ENCODE measurements at regions not wholly inside any gene's neighbourhood (a gene's known extent, or its start where the extent isn't known, plus 50 kb on each side); places are given as distances from the start of the nearest gene placed in this dataset.

GRCh38 chr9:120182011-120182410 is 398.0 kb downstream of the CDK5RAP2 start:
- Histone ChIP-seq H3K36me3 (ENCODE audit: insufficient read depth, low read length) (no peaks in the 10 kb centered on the region), H3K4me2 (ENCODE audit: insufficient read depth, low read length) (no peak overlapping the region), H3K4me1 (ENCODE audit: insufficient read depth, low read length) (no peaks in the 10 kb centered on the region), H3K79me2 (ENCODE audit: insufficient read depth, low read length) (no peaks in the 10 kb centered on the region), H3K9me3 (ENCODE audit: low read depth, low read length) (no peaks in the 10 kb centered on the region), H3K27me3 (ENCODE audit: insufficient read depth, low read length) (no peaks in the 10 kb centered on the region), H4K20me1 (ENCODE audit: insufficient read depth, low read length) (no peaks in the 10 kb centered on the region), H2AFZ (ENCODE audit: low read length) (no peak overlapping the region), H3K4me3 (ENCODE audit: insufficient read depth, low read length) (no peak overlapping the region), H3K27ac (ENCODE audit: low read depth, low read length) (no peak overlapping the region)
- DNase-seq (ENCODE audit: insufficient read length, low spot score, missing footprints): no peak
- TF ChIP-seq CTCF (IDR thresholded peaks at IDR 0.05; ENCODE audit: extremely low read depth, low read depth, low read length): no peak

- H3K27me3 ChIP-seq (ENCODE audit: insufficient read depth, low read length): no peaks in the 10 kb centered on the region
- H3K4me3 ChIP-seq (ENCODE audit: insufficient read depth, low read length): no peak overlapping the region
- no peaks in the 10 kb centered on the region for H3K79me2 ChIP-seq (ENCODE audit: insufficient read depth, low read length)
- H4K20me1 ChIP-seq (ENCODE audit: insufficient read depth, low read length): no peaks in the 10 kb centered on the region
- TF ChIP-seq CTCF (IDR thresholded peaks at IDR 0.05; ENCODE audit: extremely low read depth, low read depth, low read length): no peak
- H3K4me1 ChIP-seq (ENCODE audit: insufficient read depth, low read length): no peaks in the 10 kb centered on the region
- H2AFZ ChIP-seq (ENCODE audit: low read length): no peak overlapping the region
- no peak overlapping the region for H3K27ac ChIP-seq (ENCODE audit: low read depth, low read length)
- DNase-seq (ENCODE audit: insufficient read length, low spot score, missing footprints): no peak
- H3K4me2 ChIP-seq (ENCODE audit: insufficient read depth, low read length): no peak overlapping the region
- H3K36me3 ChIP-seq (ENCODE audit: insufficient read depth, low read length): no peaks in the 10 kb centered on the region
- H3K9me3 ChIP-seq (ENCODE audit: low read depth, low read length): no peaks in the 10 kb centered on the region
These were observed 402.8 kb downstream of the CDK5RAP2 start for GRCh38 chr9:120177121-120177520.

- Histone ChIP-seq H3K4me2 (ENCODE audit: insufficient read depth, low read length) (no peak overlapping the region), H3K79me2 (ENCODE audit: insufficient read depth, low read length) (no peaks in the 10 kb centered on the region), H3K36me3 (ENCODE audit: insufficient read depth, low read length) (no peaks in the 10 kb centered on the region), H2AFZ (ENCODE audit: low read length) (no peak overlapping the region), H4K20me1 (ENCODE audit: insufficient read depth, low read length) (no peaks in the 10 kb centered on the region), H3K9me3 (ENCODE audit: low read depth, low read length) (no peaks in the 10 kb centered on the region), H3K4me1 (ENCODE audit: insufficient read depth, low read length) (no peaks in the 10 kb centered on the region), H3K4me3 (ENCODE audit: insufficient read depth, low read length) (no peak overlapping the region), H3K27ac (ENCODE audit: low read depth, low read length) (no peak overlapping the region), H3K27me3 (ENCODE audit: insufficient read depth, low read length) (no peaks in the 10 kb centered on the region)
- no peak for DNase-seq (ENCODE audit: insufficient read length, low spot score, missing footprints)
- no peak for TF ChIP-seq CTCF (IDR thresholded peaks at IDR 0.05; ENCODE audit: extremely low read depth, low read depth, low read length)
These were observed 404.9 kb downstream of the CDK5RAP2 start for GRCh38 chr9:120175031-120175430.

GRCh38 chr9:120161776-120162175 is 418.2 kb downstream of the CDK5RAP2 start:
- Histone ChIP-seq H3K4me3 (ENCODE audit: insufficient read depth, low read length) (no peak overlapping the region), H3K36me3 (ENCODE audit: insufficient read depth, low read length) (no peaks in the 10 kb centered on the region), H3K4me2 (ENCODE audit: insufficient read depth, low read length) (no peak overlapping the region), H3K27me3 (ENCODE audit: insufficient read depth, low read length) (no peaks in the 10 kb centered on the region), H3K9me3 (ENCODE audit: low read depth, low read length) (no peaks in the 10 kb centered on the region), H3K4me1 (ENCODE audit: insufficient read depth, low read length) (no peaks in the 10 kb centered on the region), H3K27ac (ENCODE audit: low read depth, low read length) (no peak overlapping the region), H3K79me2 (ENCODE audit: insufficient read depth, low read length) (no peaks in the 10 kb centered on the region), H2AFZ (ENCODE audit: low read length) (no peak overlapping the region), H4K20me1 (ENCODE audit: insufficient read depth, low read length) (no peaks in the 10 kb centered on the region)
- no peak for TF ChIP-seq CTCF (IDR thresholded peaks at IDR 0.05; ENCODE audit: extremely low read depth, low read depth, low read length)
- DNase-seq (ENCODE audit: insufficient read length, low spot score, missing footprints): no peak

All from osteoblast (primary cell).